HG03469 (cell line): ENCODE measurements at regions not wholly inside any gene's neighbourhood (a gene's known extent, or its start where the extent isn't known, plus 50 kb on each side); places are given as distances from the start of the nearest gene placed in this dataset.
"Not testable (repeated sequence)": the region's sequence is repeated elsewhere in the genome, so short reads cannot be mapped to it uniquely, and the experiment has no call there.

ENCODE experiments used
- ATAC-seq: cut with Tn5 transposase; IDR thresholded peaks from one replicate; pipeline ENCODE4 v1.9.1; 2021; ENCODE audit warnings: mild to moderate bottlenecking, moderate library complexity, moderate number of reproducible peaks; ENCODE audit not compliant: unreplicated experiment

GRCh38 chr6:50457351-50457750 is 256.0 kb upstream of the TFAP2D start:
- no peak for ATAC-seq

- no peak for ATAC-seq
These were observed 251.6 kb upstream of the TFAP2D start for GRCh38 chr6:50461696-50462095.

DNA sequence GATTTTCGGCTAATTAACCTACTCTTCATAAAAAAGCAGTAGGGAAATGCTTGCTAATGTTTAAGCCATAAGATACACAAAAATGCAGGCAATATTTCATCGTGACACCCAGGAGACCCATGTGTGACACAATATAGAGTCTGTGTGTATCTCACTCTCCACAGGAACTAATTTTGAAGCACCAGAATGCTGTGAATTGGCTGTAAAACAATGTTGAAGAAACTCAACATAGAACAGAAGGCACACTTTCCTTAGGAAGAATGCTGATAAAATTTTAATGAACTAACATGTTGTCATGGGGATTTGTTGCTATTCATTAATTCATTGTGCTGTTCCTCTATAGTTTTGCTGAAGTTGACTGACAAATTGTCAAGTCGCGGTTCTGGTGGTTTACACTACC is 249.4 kb upstream of the TFAP2D start:
- no peak for ATAC-seq

DNA sequence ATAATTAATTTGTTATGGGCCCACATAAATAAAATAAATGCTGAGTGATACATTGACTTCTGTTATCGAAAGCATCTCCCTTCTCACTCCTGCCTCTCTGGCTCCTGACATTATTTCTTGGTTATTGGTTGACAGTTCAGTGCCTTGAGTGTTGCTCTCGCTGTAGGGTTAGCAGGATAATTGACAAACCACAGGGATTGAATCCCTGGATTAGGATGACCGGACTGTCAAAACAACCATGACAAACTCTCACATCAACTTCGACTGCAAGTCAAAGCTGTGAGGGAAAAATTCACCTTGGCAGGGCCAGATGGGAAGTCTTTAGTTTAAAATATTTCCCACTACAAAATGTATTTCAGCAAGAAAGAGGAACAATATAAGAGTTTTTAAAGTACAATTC is 245.4 kb upstream of the TFAP2D start:
- ATAC-seq, result no peak

DNA sequence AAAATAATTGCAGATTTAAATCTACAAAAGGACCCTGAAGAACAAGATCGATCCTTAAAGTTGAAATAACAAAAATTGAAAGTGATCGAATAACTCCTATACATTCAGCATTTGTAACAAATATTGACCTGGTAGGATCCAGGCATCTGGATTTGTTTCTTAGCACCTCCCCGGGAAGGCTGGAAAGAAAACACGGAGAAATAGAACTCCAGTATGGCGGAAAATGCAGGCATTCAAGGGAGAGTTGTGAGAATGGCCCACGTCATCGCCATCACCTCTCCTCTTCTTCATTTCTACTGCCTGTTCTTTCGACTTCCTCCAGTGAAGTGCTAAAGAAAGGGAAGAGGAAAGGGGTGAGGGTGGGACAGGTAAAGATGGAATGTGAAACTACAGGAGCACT is 242.3 kb upstream of the TFAP2D start:
- no peak for ATAC-seq

- ATAC-seq, result no peak
These were observed 203.0 kb upstream of the TFAP2D start for GRCh38 chr6:50510361-50510760.

DNA sequence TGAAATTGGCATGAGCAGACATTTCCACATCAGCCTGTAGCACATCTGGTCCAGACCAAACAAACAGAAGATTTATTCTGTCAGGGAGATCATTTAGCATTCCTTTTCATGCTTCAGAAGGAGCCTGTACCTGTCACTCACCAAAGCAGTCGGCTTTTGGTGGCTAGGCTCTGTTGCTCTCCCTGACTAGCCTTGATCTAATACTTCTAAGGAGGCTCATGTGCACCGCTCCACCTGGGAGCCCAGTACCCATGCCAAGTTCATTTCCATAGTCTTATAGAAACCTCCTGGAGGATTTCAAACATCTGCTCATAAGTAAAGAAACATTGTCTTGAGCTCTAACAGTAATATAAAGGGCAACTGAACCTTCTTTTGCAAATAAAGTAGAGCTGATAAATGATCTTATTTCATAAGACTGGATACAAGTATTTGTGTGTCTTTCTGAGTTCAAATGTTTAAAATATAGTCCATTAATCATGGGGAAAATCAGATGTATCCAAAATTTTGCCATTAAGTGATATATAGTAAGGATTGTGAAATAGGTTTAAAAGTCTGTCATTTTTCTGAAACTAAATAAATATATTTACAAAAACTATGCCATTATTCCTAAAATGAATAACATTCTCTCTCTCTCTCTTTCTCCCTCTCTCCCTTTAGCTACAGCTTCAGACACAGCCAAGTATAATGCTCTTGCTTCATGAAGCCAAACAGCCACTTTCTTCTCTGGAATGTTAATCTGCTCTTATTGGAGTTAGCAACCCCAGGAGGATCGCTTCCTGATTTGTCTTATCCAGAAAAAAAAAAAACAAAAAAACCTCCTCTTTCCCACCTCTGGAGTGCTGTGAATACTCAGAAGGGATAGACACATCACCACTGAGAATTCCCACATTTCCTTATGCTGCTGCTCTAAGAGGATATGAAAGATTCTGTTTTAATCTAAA is 192.7 kb upstream of the TFAP2D start:
- no peak for ATAC-seq

GRCh38 chr6:50524341-50524740 is 189.0 kb upstream of the TFAP2D start:
- ATAC-seq, result no peak

DNA sequence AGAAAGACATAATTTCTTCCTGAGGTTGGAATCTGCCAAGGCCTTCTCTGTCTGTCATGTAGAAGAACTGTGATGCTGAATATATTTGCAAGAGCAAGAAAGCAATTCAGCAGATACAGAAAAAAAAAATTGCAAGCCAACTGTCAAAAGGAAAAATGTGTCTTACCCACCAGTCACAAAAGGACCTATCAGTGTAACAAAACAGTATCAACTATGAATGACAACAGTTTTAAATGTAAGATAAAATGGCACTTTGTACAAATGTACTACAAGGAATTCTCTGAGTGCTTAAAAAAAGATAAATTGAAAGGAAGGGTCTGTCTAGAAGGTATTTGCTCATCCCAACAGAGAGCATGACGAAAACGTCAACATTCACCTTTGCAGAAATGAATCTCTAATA is 185.3 kb upstream of the TFAP2D start:
- no peak for ATAC-seq

DNA sequence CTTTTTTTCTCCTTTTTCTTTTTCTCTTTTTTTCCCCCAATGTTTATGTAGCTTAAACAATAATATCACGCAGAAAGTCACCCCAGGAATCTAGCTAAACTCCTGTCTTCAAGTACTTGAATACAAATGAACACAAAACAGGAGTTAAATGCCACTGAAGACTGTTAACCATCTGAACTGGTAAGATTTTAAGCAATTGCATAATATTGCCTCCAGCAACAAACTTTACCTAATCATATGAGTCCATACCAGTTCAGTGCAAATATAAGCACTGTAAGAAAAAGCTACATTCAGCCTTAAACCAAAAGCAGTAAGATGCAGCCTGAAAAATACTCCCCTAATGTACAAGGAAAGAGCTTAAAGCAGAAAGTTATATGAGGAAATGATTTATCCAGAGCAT is 173.9 kb upstream of the TFAP2D start:
- no peak for ATAC-seq

GRCh38 chr6:50541941-50542340 is 171.4 kb upstream of the TFAP2D start:
- no peak for ATAC-seq

GRCh38 chr6:50543666-50544065 is 169.7 kb upstream of the TFAP2D start:
- no peak for ATAC-seq

DNA sequence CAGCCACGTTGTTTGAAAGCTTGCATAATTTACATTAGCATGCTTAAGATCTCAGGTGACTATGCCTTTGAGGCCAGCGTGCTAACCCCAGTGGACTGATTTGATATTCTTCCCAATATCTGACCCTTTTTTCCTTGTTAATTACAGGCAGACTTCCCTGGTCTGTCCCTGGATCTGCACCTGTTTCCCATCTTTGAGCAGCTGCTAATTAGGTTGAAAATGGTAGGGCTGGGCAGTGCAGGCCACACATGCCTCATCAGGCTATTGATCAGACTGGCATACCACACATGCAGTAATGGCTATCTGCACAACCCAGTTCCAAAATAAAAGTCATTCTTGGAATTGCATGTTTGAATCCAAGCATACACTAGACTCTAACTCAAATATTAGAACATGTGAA is 164.3 kb upstream of the TFAP2D start:
- no peak for ATAC-seq

DNA sequence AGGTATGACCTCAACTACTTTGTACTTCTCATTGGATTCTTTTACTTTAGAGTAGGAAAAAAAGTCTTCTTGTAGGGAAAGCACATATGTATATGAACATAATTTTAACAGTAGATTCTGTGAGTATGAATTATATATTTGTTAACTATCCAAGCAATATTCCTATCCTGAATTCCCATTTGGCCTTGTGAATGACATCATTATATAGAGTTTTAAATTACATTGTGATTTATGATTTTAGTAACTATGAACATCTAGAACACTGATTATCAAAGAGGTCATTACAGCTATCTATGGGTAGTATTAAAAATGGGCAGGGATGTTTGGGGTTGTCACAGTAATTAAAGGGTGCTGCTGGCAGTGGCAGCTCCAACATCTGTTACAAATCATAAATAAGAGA is 163.9 kb upstream of the TFAP2D start:
- ATAC-seq, result no peak

DNA sequence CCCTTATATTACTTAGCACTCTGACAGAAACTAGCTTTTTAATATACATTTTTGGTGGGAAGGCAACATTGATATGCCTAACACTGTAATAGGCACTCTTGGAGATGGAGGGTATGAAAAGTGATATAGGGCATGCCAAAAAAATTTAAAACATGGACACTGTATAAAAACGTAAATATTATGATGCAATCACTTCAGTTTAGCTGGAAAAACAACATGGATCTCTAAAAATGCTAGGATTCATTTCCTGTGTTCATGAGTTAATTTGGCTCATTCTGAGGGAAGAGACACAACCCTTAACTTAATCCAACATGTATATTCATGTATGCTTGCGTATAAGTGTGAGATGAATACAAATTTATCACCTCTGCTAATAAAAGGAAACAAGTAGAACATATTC is 157.3 kb upstream of the TFAP2D start:
- ATAC-seq, result no peak

GRCh38 chr6:50565004-50565403 is 148.3 kb upstream of the TFAP2D start:
- ATAC-seq, result no peak

GRCh38 chr6:50571230-50571629 is 142.1 kb upstream of the TFAP2D start:
- not testable (repeated sequence) for ATAC-seq

DNA sequence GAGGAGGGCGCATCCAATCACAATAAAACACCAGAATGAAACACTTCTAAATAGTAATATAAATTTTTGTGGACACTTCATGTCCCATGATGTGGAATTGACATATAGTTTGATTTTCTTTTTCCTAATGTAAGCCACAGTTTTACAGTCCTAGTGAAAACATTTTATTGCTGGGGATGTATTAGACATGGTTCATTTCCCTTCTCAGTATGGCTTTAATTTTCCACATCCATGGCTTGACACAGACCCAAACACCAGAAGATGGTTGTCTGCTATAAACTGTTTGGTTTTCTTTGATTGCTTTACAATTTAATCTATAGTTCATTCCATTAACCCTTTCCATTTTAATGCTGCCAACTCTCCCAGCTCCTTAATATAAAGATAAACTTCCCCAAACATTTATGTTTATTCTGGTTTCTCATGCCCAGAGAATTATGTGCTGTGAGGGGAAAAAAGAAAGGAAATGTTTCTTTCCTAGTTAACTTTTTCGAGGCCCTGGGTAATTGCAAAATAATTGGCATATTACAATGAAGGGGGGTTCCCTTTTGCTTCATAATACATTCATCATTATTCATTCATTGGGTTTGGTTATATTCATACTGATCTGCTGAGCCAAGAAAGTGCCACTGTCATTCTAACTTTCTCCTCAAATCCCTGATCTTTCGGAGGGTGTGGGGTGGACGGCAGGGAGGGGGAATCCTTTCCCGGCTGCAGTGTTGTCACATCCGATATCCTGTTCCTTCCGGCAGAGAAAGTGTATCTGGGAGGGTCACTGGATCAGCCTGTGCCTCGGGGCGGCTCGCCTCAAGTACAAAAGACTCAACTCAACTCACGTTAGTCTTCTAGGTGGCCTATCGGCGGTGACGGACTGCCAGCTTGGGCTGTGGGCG is 127.6 kb upstream of the TFAP2D start:
- no peak for ATAC-seq

- ATAC-seq, result no peak
These were observed 127.0 kb upstream of the TFAP2D start for GRCh38 chr6:50586331-50586675.

DNA sequence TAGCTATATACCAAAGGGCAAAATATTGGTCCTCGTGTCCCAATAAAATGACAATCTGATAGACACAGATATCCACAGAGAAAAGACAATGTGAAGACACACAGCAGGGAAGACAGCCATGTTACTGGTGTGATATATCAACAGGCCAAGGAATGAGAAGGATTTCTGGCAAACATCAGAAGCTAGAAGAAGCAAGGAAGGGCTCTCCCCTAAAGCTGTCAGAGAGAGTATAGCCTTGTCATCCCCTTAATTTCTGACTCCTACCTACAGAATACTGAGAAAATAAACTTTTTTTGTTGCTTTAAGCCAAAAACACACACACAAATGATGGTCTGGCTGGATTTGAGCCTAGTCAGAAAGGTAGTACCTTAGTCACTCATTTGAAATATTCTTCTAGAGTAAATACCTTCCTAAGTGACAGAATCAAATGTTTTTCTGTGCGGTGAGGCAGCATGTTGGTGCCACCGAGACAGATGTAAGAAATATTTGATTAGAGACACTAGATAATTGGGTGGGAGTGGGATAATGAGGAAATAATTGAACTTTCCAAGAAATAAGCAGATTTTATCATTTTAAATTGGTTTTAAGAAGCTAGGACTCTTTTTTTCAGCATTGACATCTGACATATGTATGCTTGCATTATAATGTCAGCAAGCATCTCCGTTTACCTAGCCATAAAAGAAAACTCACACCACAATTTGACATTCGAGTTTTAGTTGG is 123.4 kb upstream of the TFAP2D start:
- no peak for ATAC-seq

GRCh38 chr6:50591135-50591534 is 122.2 kb upstream of the TFAP2D start:
- no peak for ATAC-seq
